GM21381 (cell line): ENCODE measurements at regions not wholly inside any gene's neighbourhood (a gene's known extent, or its start where the extent isn't known, plus 50 kb on each side); places are given as distances from the start of the nearest gene placed in this dataset.

Experiments
- ATAC-seq: cut with Tn5 transposase; IDR thresholded peaks from one replicate; pipeline ENCODE4 v1.9.1; 2021; ENCODE audit warnings: mild to moderate bottlenecking, moderate library complexity; ENCODE audit not compliant: unreplicated experiment

DNA sequence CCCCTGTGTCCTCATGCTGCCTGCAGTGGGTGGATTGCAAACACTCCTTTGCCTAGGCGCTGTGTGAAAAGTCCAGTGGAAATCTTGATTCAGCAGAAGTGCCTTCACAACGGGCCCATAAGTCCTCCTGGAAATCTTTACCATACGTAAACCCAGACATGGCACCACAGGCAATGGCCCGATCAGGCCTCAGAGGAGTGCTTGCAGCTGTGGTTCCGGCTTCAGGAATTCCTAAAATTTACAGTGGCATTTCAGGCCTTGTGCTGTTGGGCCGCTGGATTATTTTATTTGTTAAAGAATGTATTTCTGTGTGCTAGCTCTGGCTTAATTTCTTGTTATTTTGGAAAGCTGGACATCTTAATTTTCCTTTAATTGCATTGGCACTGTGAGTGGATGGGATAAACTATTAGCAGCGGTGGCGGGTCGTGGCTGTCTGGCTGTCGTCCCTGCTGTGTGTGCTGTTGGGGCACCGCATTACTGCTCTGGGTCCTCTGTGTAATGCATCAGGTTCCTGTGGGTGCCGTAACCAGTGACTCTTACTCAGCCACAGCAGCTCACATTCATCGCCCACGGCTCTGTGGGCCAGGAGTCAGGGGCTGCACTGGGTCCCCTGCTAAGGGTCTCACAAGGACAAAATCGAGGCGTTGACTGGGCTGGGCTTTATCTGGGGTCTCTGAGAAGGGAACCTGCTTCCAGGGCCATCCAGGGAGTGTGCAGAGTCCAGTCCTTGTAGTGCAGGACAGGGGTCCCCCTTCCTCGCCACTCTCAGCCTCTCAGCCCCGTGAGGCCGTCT lies 73.1 kb downstream of the RTP5 start:
- no peak for ATAC-seq

DNA sequence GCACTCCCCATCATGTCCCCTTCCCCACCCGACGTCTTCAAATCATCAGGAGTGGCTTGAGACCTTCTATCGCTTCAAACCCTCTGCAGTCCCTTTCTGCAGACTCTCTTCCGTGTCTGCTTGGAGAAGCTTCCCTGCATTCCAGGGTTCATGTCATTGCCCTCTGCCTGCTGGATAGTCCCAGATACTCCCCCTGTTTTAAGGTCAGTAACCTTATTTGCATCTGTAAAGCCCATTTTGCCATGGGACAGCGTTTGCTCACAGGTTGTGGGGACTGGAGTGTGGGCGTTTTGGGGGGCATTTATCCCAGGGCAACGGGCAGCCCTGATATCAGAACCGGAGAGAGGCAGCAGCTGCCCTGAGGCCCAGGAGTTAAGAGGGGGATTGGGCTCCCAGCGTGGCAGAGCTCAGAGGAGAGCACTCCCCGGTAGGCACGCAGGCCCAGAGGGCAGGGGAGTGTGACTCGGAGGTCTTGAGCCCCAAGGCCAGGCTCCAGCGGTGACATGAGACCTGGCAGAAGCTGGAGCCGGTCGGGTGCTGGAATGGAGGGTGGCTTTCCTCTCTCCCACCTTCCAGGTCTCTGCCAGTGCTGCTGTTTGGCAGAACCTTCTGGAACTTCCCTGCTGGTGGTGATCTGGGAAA lies 73.8 kb downstream of the RTP5 start:
- ATAC-seq, result no peak

DNA sequence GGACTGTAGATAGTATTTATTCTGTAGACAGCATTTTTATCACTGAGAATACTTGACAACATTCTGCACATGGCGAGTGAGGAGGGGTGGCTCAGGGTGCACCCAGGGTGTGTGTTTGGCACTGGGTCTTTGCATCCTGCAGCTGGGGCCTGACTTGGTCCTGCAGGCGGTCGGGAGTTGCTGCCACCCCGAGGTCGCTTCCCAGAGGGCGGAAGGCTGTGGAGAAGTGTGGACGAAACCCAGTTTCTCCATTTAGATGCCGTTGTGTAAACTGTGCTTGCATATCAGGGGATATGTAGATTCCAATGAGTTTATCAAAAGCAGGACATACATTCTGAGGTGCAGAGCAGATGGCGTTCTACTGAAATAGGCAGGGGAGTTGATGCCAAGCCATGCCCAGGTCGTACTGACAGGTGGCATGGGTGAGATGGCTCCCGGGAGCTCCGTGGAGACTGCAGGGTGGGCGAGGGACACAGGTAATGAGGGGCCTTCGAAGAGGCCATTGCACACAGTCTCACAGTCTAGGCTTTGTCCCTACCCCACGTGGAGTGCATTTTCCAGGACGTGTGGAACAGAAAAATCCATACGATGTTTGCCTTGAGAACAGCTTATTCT lies 74.5 kb downstream of the RTP5 start:
- ATAC-seq, result no peak

DNA sequence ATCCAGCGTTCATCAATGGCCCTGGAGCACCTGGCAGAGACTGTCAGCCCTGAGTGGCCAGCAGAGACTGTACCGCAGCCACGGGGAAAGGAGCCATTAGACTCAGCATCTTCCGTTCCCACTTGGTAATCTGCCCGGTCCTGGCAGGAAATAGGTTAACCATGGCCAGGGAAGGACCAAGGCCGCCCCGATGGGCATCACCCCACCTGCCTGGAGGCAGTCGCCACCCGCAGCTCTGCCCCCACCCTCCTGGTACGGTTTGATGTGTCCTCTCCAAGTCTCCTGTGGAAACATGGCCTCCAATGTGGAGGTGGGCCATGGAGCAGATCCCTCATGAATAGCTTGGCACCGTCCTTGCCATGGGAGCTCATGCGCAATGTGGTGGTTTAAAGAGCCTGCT lies 75.3 kb downstream of the RTP5 start:
- no peak for ATAC-seq

DNA sequence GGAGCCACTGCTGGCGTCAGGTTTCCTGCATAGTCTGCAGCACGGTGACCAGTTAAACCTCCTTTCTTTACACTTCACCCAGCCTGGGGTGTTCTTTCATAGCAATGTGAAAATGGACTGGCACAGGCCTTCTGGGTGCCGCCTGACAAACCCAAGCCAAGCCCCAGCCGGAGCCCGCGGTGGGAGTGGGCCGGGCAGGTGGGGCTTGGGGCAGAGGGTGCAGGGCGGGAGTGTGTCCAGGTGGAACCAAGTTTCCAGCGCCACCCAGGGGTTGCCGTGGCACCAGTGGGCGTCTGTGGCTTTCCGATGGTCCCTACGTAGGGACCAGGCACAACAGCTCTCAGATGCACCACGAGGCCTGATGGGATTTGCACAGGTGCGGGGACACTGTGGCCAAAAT lies 75.8 kb downstream of the RTP5 start:
- ATAC-seq, result no peak

DNA sequence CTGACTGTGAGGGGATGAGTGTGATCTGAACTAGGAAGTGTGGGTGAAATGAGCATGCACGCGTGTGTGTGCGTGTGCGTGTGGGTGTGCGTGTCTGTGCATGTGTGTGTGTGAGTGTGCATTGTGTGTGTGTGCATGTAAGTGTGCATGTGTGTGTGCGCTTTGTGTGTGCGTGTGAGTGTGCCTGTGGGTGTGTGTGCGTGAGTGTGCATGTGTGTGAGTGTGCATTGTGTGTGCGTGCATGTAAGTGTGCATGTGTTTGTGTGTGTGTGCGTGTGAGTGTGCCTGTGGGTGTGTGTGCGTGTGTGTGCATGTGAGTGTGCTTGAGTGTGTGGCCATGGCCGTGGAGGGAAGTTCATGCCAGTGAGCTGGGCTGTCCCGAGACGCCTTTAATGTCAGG lies 76.3 kb downstream of the RTP5 start:
- ATAC-seq, result no peak

DNA sequence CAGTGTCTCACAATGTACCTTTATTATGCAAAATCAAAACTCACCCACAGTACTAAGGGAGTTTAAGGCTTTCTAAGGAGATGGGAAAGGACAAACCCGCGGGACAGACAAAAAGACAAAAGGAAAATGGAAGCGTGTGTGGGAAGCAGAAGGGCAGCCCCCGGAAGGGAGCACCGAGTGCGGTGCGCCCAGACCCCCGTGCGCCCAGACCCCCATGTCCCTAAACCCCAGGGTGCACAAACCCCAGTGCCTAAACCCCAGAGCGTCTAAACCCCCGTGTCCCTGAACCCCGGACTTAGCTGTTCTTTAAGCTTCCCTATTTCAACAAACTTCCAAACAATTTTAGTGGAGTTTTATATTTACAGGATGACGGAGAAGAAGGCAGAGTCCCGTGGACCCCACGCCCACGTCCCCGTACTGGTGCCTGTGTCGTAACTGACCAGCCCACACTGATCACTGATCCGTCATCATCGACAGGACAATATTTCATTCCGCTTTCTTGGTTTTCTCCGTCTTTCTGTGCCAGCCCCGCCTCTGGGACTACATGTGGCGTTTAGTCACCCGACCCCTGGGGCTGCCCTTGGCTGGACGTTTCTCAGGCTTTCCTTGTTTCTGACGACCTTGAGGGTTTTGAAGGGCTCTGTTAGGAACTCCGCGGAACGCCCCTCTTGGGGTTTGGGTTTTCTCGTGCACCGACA lies 76.9 kb downstream of the RTP5 start:
- no peak for ATAC-seq

DNA sequence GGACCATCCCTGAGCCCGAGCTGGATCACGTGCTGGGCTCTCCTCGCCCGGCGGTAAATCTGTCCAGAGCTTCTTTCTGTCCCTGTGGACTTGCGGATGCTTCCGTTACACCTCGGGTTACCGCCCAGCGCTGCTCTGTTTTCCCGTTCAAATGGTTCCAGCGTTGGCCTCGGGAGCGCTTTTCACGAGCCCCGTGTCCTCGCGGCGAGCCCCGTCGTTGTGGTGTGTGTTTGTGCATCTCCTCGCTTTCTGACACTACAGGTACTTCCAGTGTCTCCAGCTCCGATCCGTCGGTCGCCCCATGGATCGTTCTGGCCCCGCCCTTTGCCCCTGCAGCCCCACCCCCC lies 77.4 kb downstream of the RTP5 start:
- no peak for ATAC-seq

DNA sequence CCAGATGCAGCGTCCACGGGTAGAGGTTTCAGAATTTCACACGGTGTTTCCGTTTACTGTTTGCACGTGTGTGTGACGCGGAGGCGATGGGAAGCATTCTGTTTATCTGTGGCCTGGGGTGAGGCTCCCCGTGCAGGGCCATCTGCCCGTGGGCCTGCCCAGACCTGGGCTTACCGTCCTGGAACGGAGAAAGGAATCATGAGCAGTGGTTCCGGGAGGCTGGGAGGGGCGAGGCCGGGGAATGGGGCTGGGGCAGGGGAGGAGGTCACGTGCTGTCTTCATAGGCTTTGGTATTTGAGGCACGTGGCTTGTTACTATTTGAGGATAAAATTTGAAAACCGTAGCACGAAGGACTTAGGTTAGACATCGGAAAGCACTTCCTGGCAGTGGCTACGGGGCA lies 77.9 kb downstream of the RTP5 start:
- ATAC-seq, result no peak

DNA sequence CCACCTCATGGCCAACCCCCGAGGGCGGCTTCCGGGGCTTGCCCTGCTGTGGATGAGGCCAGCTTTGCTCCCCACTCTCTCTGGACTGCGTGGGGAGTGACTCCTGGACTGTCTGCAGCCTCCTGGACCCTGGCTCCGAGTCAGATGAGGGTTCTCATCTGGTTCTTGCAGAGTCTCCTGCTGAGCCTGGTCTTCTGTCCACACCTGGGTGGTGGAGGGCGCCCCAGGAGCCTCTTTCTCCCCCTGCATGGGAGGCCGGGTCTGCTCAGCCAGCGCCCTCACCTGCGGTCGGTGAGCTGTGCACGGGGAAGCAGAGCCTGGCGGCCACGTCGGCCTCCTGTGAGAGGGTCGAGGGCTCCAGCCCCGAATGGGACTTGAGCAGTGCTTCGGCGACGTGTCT lies 78.3 kb downstream of the RTP5 start:
- no peak for ATAC-seq

DNA sequence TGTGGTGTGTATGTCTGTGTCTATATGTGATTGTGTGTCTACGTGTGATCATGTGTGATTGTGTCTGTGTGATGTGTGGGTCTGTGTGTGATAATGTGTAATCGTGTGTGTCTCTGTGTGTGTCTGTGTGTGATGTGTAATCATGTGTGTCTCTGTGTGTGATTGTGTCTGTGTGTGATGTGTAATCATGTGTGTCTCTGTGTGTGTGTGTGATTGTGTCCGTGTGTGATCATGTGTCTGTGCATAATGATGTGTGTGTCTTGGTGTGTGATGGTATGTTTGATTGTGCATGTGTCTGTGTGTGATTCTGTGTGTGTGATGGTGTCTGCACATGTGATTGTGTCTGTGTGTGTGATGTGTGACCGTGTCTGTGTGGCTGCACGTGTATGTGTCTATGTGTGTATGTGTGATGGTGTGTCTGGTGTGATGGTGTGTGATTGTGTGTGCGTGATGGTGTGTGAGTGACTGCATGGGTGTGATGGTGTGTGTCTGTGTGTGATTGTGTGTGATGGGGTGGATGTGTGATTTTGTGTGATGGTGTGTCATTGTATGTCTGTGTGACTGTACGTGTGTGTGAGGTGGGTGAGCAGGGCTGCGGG lies 78.9 kb downstream of the RTP5 start:
- no peak for ATAC-seq

DNA sequence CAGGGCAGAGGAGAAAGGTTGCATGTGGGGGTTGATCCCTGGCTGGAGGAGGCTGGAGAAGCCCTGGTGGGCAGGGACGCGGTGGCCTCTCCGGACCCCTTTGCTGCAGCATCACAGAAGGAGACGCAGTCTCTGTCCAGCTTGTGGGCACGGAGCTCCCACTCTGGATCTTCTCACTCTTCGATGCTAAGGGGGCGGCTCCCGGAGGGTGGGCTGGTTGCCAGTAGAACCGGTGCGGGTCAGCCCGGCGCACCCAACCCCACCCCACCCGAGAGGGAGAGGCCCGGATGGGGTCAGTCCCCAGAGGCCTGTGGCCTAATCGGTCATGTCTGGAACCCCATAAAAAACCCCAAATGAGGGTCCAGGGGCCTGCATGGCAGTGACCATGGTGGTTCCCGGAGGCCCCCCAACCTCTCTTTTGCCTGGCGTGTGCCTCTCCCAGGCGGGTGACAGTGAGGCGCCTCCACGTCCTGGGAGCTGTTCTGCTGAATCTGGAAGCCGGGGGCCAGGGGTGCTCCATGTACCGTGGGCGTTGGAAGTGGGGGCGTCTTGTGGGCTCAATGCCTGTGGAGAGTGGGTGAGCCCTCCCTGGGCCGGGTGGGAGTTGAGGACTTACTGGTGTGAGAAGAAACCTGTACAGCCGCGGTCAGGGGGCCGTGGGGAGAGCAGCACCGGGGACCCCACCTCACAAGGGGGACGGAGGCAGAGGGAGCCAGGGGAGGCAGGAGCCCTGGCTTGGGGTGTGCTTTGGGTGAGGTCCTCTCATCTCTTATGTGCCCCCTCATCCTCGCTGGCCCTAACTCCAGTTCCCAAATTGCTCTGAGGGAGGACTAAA lies 79.6 kb downstream of the RTP5 start:
- ATAC-seq, result no peak

DNA sequence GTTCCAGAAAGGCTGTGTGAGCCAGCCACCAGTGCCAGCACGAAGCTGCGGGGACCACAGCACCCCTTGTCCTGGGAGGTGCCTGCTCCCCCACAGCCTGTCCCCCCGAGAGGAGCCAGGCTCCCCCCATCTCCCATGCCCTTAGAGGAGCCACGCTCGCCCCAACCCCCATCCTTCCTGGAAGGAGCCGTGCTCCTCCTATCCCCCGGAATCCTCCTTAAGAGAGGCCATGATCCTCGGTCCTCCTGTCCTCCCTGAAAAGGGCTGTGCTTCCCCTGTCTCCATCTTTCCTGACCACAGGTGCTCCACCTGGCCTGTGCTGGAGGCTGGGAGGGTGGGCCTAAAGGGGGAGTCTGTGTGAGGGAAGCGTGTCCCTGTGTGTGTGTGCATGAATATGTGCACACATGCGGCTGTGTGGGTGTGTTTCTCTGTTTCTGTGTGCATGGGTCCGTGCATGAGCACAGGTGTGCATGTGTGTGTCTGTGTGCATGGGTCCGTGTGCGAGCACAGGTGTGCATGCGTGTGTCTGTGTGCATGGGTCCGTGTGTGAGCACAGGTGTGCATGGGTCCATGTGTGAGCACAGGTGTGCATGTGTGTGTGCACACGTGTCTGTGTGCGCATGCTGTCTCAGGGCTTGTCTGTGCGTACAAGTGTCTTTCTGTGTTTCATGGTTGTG lies 80.3 kb downstream of the RTP5 start:
- ATAC-seq, result no peak

DNA sequence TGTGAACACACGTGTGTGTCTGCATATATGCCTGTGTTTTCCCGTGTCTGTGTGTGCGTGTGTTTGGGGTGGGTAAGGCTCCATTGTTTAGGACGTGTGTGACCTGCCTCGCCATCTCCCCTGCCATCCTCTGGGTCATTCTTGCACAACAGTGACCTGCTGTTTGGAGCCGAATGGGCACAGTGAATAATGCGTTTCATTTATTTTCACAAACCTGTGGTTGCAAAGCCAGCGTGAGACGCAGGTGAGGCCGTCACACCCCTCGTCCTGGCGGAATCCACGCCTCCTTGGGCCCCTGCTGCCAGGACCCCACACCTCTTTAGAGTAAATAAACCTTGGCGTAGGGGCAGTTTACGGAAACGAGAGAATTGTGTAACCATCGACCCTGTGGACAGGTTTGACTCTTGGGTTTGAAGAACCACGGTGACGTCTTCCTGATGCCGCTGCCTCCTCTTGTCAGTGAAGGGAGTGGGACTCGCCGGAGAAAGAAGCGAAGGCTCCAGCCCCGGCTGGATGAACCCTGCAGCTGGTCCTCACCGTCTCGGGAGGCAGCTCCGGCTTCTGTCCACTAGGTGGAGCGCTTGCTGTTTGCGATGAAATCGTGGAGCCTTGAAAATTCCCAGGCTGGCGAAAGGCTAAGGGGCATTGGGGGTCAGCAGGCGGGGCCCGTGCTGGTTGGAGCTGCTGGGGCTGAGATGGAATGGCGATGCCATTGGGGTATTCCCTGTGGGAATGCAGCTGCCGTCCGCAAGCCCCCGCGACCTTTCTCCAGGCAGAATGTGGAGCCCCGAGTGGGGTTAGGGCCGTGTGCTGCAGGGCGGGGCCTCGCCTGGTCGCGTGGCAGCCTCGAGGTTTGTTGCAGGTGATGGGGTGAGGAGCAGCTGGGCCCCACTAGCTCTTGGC lies 81.1 kb downstream of the RTP5 start:
- ATAC-seq, result no peak

DNA sequence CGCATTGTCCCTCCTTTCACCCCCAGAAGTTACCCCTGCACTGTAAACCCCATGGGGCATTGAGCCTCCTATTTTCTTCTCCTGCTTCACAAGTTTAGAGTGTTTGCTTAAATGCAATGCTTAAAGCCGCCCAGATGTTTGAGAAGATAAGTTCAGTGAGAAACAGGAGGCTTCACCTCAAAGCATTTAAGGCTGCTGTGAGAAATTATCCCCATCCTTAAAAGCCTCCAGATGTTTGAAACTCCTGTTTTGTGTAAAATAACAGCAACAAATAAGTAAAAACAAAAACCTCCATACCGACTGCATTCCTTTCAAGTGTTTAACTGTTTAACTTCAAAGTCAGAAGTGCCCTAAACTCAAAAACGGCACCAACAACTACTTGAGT lies 81.8 kb downstream of the RTP5 start:
- no peak for ATAC-seq

DNA sequence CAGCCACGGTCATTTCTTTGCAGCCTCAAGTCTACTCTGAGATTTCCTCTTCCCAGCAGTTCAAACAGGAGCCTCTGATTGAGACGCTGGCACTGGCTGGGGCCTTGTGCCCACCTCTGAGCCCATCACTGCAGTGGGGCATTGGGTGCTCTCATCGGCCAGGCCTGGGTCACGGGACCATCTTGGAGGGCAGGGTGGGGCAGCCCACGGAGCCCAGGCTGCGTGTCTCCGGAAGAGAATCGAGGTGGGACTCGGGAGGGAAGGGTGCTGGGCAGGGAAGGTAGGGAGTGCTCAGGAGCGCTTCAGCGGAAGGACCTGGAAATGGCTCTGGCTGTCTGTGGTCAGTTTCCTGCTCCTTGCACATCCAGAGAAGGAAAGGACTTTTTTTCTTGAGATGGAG lies 82.4 kb downstream of the RTP5 start:
- ATAC-seq, result no peak

DNA sequence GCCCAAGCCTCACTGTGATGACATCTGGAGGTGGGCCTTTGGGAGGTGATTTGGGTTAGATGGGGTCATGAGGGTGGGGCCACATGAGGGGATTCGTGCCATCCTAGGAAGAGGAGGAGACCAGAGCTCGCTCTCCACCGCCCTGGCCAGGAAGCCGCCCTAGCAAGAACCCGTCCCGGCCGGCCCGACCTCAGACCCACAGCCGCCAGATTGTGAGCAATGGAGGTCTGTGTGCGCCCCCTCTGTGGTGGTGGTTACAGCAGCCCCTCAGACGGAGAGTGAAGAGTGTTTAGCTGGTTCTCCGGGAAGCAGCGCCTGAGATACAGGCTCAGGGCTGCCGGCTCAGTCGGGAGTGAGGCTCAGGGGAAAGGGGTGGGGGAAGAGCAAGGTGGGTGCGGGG lies 83.3 kb downstream of the RTP5 start:
- ATAC-seq, result no peak

DNA sequence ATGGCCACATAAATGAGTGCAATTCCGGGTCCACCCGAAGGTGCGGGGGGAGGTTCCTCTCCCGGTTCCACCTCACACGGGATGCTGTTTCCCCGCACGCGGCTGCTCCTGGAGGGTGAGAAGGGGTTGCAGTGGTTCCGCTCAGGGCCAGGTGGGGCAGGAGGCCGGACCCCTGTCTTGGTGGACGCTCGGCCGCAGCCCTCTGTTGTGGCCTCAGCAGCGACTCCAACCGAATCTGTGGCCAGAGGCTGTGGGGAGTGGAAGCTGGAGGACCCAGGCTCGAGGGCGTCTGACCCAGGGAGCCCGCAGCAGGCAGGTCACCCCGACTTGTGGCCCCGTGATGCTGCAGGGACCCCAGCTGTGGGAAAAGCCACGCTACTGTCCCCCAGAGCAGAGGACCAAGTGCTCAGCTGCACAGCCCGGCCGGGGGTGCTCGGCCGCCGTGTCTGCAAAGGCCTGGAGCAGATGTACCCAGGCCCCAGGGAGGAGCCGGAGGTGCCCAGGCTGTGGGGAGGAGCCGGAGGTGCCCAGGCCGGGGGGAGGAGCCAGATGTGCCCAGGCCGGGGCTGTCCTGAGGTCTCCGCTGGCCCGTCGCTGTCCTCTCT lies 83.9 kb downstream of the RTP5 start:
- no peak for ATAC-seq
